Stimulated activated CD4-positive, alpha-beta T cell treated with anti-CD3 and anti-CD28 coated beads, TNF-alpha, amount 100 ng/mL, for 48 hours (primary cell): ENCODE measurements at regions not wholly inside any gene's neighbourhood (a gene's known extent, or its start where the extent isn't known, plus 50 kb on each side); places are given as distances from the start of the nearest gene placed in this dataset.

ENCODE experiments used
- DNase-seq, 3 donors: peaks; one replicate each; pipeline ENCODE4 v3.0.0-alpha.2; 2020; ENCODE audit warnings: low read depth in 3 of 3

DNA sequence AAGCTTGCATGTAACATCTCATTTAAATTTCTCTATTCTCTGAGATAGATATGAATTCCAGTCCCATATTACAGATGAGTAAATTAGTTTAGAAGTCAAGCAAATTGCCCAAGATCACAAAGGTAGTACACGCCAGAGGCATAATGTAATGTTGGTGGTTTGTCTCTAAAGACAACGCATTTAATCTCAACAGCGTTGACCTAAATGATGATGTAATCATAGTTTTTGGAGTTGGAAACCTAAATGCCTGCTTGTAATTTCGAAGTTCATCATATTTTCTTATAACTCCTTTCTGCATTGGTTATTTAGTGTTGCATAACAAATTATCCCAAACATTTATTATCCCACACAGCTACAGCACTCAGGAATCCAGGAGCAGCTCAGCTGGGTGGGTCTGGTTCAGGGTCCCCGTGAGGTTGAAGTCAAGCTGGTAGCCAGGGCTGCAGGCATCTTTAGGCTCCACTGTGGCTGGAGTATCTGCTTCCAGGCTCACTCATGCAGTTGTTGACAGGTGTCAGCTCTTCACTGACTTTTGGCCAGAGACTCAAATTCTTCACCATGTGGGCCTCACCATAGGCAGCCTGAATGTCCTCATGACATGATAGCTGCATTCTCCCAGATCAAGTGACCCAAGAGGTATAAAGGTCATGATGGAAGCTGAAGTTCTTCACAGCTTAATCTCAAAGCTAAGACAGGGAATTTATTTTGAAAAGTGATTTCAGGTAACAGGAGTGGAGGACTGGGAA, 122.0 kb upstream of the SPTLC3 start:
- no peak for DNase-seq

DNA sequence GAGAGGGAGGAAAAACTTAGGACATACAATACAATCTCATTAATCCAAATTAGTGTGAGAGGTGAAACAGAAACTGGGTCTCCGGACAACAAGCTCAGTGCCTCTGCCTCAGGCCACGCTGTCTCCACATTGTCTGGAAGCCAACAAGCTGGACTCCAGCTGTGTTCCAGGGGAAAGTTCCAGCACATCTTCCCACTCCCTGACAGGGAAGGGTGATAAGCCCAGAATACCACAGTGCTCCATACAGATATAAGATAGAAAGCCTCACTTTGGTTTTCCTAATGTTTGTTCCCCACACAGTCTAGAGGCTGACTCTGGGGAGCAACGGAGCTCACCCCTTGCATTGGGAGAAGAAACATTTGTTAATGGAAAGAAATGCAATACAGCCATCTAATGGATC, 117.1 kb upstream of the SPTLC3 start:
- no peak for DNase-seq

DNA sequence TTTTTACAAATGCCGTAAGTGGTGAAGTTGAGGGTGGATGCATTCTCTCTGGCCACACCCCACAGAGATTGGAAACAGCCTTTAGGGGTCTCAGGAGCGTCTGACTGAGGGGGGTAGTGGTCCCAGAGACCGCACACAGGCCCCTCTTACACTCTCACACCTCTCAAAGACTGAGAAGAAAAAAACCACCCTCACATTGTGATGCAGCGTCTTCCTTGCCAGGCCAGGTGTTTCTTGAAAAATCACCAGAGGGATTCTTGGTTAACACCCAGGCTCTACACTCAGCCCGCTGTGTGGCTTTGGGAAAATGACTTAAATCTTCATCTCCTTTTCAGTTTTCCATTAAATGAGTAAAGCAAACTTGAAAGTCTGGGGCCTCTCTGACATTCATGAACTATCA, 115.8 kb upstream of the SPTLC3 start:
- no peak for DNase-seq

DNA sequence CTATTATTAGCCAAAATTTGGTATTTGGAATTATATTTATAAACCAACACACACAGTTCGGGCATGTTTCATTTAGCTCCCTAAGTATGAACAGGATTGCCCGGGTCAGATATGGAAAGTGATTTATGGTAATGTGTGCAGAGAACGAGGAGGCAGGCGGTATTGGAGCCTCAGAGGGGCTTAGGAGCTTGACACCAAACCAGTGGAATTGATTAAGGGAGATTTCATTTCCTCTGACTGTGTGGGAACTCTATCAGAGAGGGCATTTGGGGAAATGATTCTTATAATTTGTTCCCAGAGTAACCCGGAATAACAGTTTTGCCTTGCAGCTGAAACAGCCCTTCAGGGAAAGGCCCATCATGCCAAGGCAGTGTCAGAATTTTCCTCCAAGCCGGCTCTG, 115.1 kb upstream of the SPTLC3 start:
- no peak for DNase-seq

DNA sequence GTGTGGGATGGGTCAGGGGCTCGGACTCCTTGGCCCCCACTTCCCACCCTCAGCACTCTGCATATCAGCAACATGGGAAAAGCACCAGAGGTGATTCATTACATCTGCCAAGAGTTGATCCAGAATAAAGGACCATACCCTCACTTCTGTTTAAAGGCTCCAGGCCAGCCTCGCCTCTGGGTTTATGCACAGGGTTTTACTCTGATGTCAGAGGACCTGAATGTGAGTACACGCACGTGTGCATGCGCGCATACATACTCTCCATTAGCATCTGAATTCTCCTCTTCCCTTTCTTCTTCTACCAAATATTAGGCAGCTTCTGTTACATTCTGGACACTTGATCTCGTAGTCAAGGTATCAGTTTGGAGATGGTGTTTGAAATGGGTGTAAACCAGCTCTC, 114.7 kb upstream of the SPTLC3 start:
- DNase-seq: no peak

DNA sequence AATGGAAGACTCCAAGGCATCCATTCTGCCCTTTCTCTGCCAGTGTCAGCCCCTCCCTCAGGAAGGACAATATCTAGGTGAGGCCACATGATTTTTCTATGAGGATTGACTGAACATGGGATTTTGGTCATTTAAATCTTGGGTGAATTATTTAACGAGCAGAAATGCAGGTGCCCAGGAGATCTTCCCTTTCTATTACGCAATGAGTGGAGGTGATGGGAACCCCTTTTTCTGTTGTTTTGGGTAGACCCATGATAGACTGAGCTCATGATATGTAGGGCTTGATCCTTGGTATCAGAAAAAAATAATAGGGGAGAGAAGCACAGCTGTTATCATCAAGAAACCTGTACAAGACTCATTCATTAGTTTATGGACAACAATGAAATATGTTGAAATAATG, 112.6 kb upstream of the SPTLC3 start:
- DNase-seq: no peak

DNA sequence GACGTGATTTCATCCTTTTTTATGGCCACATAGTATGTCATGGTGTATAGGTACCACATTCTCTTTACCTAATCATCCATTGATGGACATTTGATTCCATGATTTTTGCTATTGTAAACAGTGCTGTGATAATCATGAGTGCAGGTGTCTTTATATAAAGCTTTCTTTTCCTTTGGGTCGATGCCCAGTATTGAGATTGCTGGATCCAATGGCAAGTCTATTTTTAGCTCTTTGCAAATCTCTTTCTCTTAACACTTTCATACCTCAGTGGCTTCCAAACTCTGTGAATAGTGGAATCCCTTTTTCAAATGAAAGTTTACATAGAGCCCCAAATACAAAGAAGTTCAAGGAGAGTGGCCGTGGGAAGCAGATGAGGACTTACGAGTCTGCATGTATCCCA, 105.8 kb upstream of the SPTLC3 start:
- DNase-seq: no peak

DNA sequence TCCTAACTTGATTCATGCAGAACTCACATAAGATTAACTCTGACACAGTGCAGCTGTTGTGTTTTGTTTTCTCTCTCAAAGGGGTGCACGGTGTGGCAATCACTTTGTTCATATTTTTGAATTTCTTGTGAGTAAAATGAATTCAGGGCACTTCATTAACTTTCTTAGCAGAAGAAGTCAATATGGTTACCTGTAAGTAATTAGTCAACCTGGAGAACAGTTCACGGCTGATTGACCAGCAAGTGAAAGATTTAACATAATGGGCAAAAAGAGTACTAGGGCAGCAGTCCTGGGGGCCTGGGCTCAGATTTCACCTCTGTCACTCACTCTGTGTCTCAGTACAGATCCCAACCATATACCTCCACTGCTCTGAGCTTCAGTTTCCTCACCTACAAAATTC, 102.4 kb upstream of the SPTLC3 start:
- DNase-seq: no peak

DNA sequence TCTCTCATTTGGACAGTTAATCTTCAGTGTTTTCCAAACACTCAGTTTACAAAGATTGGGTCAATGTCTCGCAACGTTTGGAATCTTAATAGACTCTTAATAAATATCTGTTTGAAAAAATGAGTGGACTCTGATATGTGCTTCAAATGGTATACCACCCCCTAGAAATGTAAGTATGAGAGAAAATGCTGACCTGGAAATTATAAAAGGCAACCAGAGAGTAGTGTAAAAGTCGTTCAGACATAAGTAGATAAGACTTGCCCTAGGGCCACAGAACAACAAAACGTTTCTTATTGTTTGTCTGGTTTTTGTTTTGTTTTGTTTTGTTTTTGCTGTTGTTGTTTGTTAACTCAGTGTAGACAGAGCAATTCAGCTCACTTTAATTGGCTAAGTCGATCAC, 97.4 kb upstream of the SPTLC3 start:
- no peak for DNase-seq

DNA sequence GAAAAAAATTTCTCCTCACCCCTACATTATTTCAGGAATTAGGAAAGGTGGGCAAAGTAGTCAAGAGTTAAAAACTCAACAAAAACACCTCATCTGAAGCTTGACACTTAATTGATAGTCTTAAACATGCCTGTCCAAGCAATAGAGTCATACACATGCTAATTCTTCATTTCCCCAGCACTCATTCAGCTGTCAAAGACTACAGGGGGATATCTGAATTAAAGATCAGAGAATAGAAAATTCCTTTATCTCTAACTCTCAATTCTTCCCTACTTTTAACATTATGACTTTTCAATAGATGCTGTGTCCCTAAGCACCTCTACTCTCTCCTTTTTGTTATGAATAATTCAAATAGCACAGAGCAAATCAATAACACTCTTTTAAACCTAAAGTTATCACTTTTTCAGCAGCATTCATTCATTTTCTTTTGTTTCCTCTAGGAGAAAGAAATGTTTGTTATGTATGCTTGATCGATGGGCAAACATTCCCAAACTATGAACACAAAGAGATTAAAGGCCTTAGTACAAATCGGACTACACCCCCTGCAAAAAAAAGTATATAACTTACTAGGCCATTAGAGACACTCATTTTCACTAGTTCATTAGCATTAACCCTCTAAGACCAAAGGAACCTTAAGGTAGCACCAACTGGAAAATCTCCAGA, 94.9 kb upstream of the SPTLC3 start:
- no peak for DNase-seq

DNA sequence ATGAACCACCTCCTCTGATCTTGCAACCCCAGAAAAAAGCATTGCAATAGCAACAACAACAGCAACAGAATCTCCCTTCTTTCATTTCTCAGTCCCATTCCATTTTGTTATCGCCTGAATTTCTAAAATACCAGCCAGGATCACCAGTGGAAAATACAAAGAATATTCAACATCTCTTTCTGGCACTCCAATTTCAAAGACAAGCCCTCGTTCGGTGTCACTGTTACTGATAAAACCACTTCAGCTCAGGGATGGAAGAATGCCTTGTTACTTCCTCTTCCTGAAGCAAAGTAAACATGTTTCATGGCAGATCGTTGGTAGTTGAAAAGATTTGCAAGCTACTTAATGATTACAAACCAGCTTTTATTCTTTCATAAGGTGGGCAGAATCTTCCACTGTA, 94.0 kb upstream of the SPTLC3 start:
- no peak for DNase-seq

DNA sequence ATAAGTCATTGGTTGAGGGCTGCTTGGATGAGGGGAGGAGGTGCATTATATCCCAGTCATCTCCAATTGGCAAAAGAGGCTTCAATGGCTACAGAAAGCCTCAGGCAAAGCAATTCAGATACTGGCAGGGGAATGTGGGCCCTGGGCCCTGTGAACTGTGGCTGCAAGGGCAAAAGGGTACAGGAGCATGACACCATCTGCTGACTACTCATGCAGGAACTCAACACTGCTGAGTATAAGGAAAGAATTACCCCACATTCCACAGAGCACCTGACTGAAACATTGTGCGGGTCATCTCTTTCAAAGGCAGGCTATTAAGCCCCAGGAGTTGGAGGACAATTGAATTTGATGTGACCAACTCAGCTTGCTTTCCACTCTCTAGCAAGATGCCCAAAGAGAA, 92.1 kb upstream of the SPTLC3 start:
- no peak for DNase-seq

DNA sequence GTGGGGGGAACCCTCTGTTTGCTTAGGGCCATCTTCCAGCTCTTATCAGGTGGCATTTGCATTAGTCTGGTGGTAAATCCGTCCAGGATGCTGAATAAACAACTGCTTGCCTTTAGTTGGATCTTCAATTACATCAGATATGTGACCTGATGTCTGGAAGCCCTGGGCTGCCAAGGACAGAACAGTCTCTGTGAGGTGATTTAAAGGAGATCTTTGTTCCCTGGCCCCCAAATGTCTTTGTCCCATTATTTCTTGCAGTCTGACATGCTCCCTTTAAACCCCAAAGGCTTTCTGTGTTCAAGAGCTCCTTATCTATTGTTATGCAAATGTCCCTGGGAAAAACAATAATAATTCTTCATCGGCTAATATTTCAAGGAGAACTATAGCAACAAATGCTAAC, 84.6 kb upstream of the SPTLC3 start:
- DNase-seq: no peak

DNA sequence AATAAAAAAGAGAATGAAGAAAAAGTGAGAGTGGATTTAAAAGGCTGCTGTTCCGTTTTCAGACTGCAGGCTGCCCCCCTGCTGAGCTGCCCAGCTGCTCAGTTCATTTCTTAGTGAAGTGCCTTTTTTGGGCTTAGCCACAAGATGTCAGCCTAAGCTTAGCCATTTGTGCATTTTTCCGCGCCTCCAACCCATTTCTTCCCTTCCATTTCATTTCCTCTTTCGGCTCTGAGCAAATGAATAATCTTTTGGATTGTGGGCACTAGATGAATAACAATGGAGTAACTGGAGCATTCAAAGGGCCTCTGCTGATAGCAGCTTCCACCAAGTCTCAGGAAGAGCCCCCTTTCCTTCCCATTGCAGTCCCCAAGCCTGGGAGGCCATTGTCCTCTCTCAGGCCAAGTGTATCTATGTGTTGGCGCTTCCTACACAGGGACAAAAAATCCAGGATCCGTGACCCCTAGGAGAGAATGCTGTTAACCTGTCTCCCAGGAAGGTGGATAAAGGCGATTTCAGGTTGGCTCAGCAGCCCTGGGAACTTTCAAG, 83.5 kb upstream of the SPTLC3 start:
- peak in 2 of 3 donors; percentile 9 for DNase-seq

DNA sequence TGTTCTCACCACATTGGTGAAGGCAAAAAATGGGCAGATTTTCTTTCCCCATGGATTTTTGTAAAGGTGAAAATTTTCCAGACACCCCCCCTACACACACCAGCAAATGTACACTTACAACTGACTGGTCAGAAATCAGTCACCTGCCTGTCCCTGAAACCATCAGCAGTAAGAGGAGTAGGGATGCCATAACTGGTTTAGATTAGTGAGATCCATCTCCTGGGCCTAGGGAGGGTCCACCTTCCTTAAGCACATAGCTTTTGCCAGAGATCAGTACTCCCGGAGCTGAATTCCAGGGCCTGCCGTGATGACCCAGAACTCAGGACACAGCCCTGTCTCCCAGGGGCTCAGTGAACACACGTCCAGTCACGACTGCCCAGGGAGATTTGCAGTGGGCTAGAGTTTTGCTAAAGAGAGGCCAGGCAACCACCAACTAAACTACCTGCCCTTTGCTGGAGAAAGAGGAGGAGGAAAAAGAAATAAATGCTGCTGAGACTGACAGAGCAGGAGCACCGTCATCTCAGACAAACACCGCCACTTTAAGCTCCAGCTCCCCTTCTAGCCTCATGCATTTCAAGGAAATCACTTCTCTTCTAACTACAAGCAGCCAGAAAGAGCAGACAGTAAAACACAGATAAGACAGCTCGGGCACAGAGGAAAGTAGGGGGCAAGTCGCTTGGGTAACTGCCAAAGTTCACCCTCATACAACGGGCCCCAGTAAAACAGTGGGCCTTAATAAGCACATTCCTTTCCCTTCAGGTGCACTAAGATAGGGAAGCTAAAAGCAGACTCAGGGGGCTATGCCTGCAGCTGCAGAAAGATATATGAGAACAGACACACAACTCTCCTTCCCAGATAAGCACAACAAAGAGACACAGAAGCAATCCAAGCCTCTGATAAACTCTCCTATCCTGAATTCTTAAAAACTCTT, 82.6 kb upstream of the SPTLC3 start:
- DNase-seq: no peak

DNA sequence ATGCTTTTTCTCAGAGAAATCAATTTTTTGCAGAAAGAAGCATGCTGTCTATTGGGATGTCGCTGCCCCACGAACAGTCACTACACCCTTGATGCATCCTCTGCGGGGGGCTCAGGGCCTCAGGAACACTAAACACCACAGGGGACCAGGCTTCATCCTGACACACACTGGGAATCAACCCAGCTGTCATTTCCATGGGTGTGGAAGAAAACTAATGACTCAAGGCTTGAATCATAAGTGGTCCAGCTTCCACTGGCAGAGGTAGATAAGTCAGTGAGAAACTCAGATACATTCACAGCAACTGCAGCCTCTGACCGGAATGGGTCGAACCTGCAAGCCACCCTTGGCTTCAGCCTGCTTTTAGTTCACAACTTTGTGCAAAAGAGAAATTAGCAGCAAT, 81.3 kb upstream of the SPTLC3 start:
- no peak for DNase-seq

DNA sequence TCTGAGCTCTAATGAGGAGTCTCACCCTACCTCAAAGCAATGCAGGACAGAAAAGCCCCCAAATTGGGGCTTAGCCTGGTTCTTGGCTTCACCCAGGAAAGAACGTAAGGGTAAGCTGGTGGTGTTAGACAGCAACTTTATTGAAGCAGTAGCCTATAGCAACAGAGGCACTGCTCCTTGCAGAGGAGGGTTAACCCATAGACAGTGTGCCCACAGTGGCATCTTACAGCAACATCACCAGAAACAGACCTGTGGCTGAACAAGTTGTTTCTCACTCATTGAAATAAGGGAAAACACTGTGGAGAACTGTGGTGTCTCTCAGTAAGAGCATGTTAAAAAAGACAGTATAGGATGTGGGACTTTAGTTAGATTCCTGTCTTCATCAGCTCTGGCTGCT, 80.4 kb upstream of the SPTLC3 start:
- no peak for DNase-seq

DNA sequence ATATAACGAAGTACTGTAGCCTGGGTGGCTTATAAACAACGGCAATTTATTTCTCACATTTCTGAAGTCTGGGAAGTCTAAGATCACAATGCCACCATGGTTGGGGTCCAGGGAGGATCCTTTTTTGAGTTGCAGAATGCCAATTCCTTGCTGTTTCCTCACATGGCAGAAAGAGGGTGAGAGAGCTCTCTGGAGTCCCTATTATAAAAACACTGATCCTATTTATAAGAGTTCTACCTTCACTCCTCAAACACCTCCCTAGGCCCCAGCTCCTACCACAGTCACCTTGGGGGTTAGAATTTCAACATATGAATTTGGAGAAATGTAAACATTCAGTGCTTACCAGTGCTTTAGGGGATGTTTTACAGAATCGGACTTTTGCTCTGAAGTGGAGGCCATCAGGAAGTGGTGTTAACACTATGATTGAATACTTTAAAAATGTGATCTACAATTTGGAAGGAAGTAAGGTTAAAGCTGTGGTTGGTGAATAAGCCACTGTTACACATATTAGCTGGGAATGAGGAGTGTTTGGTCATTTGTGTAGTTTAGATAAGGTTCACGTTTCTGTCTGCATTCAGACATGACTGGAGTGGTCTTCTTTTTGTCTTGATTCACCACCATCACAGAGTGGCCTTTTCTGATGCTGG, 79.9 kb upstream of the SPTLC3 start:
- DNase-seq: no peak

DNA sequence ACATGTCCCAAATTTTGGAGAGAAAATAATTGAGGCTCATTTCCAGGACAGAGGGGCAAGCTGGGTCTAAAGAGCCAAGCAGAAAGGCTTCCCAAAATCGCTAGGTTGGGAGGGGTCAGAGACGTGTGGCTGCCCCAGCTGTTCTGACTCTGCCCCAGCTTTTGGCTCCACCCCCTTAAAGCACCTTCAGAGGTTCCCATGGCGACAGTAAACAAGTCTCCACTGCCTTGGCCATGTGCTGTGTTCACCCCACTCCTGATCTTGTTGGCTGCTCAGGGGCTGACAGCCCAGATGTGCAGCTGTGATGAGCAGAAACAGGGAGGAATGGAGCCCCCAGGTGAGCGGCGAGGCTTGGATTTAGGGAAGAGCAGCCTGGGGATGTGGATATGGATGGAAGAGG, 72.8 kb upstream of the SPTLC3 start:
- DNase-seq: no peak

DNA sequence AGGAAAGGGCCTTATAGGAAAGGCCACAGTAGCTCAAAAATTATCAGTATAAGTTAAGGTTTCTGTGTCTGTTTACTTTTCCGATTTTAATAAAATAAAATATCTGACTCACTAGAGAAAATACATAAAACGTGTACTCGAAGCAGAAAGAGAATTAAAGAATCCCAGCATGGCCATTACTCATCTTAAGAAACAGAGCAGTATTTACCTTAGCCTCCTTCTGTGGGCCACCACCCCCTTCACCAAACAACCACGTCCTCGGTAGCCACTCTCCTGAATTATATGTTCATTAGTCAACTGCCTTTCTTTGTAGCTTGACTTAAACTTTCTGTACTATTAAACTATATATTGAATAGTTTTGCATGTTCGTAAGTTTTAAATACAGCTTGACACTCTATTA, 72.2 kb upstream of the SPTLC3 start:
- no peak for DNase-seq

DNA sequence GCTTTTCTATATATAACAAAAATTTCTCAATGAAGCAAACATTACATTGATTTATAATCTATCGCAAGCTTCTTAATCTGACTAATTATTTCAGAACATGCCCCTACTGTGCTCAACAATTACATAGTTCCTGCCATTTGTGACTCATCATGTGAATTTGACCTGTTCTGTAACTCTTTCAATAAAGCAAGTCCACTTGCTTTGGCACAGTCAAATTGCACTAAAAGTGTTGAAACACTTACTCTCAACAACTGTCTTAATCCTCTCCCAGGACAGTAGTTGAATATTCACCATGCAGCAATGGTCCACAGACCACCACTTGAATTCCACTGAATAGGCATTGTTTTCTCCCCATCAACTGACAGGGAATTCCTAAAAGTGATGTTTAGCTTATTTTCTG, 67.7 kb upstream of the SPTLC3 start:
- DNase-seq: no peak

DNA sequence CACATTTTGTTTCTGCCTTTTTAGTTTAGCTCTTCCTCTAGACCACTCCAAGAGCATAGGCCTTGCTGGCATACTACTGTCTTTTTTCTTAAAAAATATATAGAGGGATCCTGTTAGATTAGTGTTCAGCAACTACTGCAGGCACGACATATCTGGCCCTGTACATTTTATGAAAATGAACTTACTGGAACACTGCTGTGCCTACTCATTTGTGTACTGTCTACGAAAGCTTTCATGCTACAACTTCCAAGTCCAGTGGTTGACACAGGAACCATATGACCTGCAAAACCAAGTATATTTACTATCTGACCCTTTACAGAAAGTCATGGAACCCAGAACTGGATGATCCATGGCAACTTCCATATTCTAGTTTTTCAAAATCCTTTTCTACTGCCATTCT, 66.6 kb upstream of the SPTLC3 start:
- no peak for DNase-seq
